OCI-LY7 (cell line): ENCODE measurements at regions not wholly inside any gene's neighbourhood (a gene's known extent, or its start where the extent isn't known, plus 50 kb on each side); places are given as distances from the start of the nearest gene placed in this dataset.

Experiments used
- BruUV-seq: library from RNA; stranded (reverse); fragments of 400-500 nt; replicated peaks from 2 replicates; lab custom pipeline; 2021; lab: Mats Ljungman, UMichigan
- CTCF ChIA-PET: fragments of 300-600 bp; sonication (Branson Sonifier 250); formaldehyde crosslinking; loops from one replicate; lab custom pipeline; 2022; ENCODE audit warnings: antibody characterized with exemption; ENCODE audit not compliant: unreplicated experiment; lab: Charles Lee
- POLR2A ChIA-PET: fragments of 300-600 bp; sonication (Branson Sonifier 250); formaldehyde crosslinking; loops from one replicate; lab custom pipeline; 2022; ENCODE audit warnings: antibody characterized with exemption; lab: Charles Lee
- DNase-seq: peaks from one replicate; pipeline ENCODE4 v3.0.0-alpha.2; 2015; ENCODE audit warnings: low spot score
- H2AFZ ChIP-seq: fragments of 200-600 bp; sonication (generic), shearing (Covaris generic); 2 replicates; pipeline ENCODE4 v1.6.1; 2014; ENCODE audit warnings: mild to moderate bottlenecking, antibody characterized with exemption, low read length, moderate library complexity
- H3K27ac ChIP-seq: fragments of 200-600 bp; sonication (generic); 2 replicates; pipeline ENCODE4 v1.5.1; 2014; ENCODE audit warnings: mixed run types, low read depth, mild to moderate bottlenecking, moderate library complexity, low read length, inconsistent platforms; ENCODE audit not compliant: poor library complexity, severe bottlenecking
- H3K36me3 ChIP-seq: fragments of 200-600 bp; sonication (generic); 2 replicates; pipeline ENCODE4 v1.6.1; 2014; ENCODE audit warnings: mild to moderate bottlenecking, antibody characterized with exemption, low read length, moderate library complexity, mixed read lengths; ENCODE audit not compliant: insufficient read depth
- H3K4me1 ChIP-seq: fragments of 200-600 bp; sonication (generic); 2 replicates; pipeline ENCODE4 v1.5.1; 2014; ENCODE audit warnings: mild to moderate bottlenecking, low read length; ENCODE audit not compliant: insufficient read depth, poor library complexity, severe bottlenecking
- H3K4me2 ChIP-seq: fragments of 200-600 bp; sonication (generic); 2 replicates; pipeline ENCODE4 v1.6.1; 2014; ENCODE audit warnings: mild to moderate bottlenecking, low read length
- H3K4me3 ChIP-seq: fragments of 200-600 bp; sonication (generic); 2 replicates; pipeline ENCODE4 v1.5.1; 2014; ENCODE audit warnings: mild to moderate bottlenecking, low read depth, low read length; ENCODE audit not compliant: poor library complexity, severe bottlenecking
- H3K79me2 ChIP-seq: fragments of 200-600 bp; sonication (generic); 2 replicates; pipeline ENCODE4 v1.6.1; 2016; ENCODE audit warnings: low read depth, mild to moderate bottlenecking, low read length, moderate library complexity, mixed read lengths; ENCODE audit not compliant: insufficient read depth
- H3K9me2 ChIP-seq: fragments of 200-600 bp; sonication (generic); 2 replicates; pipeline ENCODE4 v1.6.1; 2016; ENCODE audit warnings: mild to moderate bottlenecking, low read length, mixed read lengths; ENCODE audit not compliant: insufficient read depth
- H3K9me3 ChIP-seq: fragments of 200-600 bp; sonication (generic); 2 replicates; pipeline ENCODE4 v1.6.1; 2014; ENCODE audit warnings: mild to moderate bottlenecking, mixed run types, low read length, mixed read lengths
- H4K20me1 ChIP-seq: fragments of 200-600 bp; sonication (generic); 2 replicates; pipeline ENCODE4 v1.6.1; 2014; ENCODE audit warnings: mild to moderate bottlenecking, antibody characterized with exemption, low read length, moderate library complexity, mixed read lengths; ENCODE audit not compliant: insufficient read depth
- EZH2phosphoT487 ChIP-seq: fragments of 200-600 bp; sonication (generic); IDR thresholded peaks from 2 replicates; pipeline ENCODE4 v1.6.1; 2018; ENCODE audit warnings: low read depth, borderline replicate concordance, mild to moderate bottlenecking, mixed run types, antibody characterized with exemption, low read length, moderate library complexity, mixed read lengths
- intact Hi-C: fragments of 100-400 bp; cut with micrococcal nuclease; formaldehyde crosslinking; loops from one replicate; pipeline ENCODE4 v1.10.0; 2022; ENCODE audit not compliant: unreplicated experiment
- TF ChIP-seq, protein P1 (sequence below): fragments of 200-600 bp; sonication (generic); conservative IDR thresholded peaks from 2 replicates; pipeline ENCODE4 v1.5.1; 2014; ENCODE audit warnings: mild to moderate bottlenecking, antibody characterized with exemption, low read length, moderate library complexity, mixed read lengths

DNA sequence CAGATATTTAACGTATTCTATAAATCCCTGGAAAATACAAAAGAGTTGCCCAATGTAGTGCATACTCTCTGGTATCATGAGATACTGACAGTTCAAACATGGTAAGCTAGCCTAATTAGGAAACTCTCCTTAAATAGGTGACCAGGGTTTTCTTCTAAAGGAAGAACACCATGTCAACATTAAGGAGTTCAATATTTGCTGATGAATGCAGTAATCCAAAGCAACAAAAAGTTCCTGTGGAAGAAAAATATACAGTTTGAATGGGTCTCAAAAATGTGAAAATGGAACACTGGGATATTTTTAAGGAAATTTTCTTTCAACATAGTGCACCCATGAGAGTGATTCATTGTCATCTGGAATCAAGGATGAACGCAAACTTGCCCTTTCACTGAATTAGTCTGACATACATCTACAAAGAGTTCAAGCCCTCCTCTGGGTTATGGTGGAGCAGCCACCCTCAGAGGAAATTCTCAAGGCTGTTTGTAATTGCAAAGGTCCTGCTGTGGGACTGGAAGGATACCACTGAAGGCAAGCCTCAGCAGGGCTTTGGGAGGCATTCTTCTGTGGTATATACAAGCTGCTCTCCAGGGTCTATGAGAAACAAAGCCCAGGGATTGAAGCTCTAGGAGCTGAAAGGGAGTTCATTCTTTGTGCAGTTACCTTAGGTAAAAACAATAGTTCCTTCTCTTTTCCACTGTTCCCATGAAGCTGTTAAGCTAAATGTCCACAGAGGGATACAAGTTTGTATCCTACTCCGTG, 700.3 kb downstream of the TUSC7 start:
- Histone ChIP-seq H3K4me1 (no peaks in the 10 kb centered on the region), H3K36me3 (no peaks in the 10 kb centered on the region), H4K20me1 (no peaks in the 10 kb centered on the region), H3K79me2 (no peaks in the 10 kb centered on the region), H3K27ac (no peak overlapping the region), H3K9me3 (no peaks in the 10 kb centered on the region), H3K4me2 (no peak overlapping the region), H3K9me2 (no peaks in the 10 kb centered on the region), H2AFZ (no peak overlapping the region), H3K4me3 (no peak overlapping the region)
- no TSS peak for BruUV-seq
- POLR2A ChIA-PET = interaction anchor here (0.8 kb wide), 1 partner anchor 108 kb away, joined by 6 read pairs; no protein-coding TSS in a partner anchor
- TF ChIP-seq, protein P1, sequence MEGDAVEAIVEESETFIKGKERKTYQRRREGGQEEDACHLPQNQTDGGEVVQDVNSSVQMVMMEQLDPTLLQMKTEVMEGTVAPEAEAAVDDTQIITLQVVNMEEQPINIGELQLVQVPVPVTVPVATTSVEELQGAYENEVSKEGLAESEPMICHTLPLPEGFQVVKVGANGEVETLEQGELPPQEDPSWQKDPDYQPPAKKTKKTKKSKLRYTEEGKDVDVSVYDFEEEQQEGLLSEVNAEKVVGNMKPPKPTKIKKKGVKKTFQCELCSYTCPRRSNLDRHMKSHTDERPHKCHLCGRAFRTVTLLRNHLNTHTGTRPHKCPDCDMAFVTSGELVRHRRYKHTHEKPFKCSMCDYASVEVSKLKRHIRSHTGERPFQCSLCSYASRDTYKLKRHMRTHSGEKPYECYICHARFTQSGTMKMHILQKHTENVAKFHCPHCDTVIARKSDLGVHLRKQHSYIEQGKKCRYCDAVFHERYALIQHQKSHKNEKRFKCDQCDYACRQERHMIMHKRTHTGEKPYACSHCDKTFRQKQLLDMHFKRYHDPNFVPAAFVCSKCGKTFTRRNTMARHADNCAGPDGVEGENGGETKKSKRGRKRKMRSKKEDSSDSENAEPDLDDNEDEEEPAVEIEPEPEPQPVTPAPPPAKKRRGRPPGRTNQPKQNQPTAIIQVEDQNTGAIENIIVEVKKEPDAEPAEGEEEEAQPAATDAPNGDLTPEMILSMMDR = no peak
- no peak for TF ChIP-seq EZH2phosphoT487
- intact Hi-C loops = no loop called here
- CTCF ChIA-PET = no interaction called here
- DNase-seq = no peak

DNA sequence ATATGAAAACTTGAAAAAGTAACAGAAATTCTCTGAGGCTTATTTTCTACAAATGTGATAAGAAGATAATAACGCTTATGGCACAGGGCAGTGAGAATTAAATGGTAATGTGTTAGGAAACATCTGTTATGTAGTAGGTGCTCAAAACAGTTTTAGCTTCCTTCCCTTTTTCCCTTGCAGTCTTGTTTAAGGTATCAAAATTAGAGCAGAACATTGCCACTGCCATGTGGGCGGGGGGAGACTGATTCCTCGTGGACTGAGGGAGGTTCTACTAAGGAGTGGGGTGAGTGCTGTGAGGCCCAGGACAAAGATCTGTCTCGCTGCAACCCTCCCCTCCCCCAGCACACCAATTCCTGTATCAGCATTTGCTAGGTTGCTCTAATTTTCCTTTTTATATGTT, 702.4 kb downstream of the TUSC7 start:
- no peak overlapping the region for H2AFZ ChIP-seq
- no peak overlapping the region for H3K4me2 ChIP-seq
- no peaks in the 10 kb centered on the region for H3K9me2 ChIP-seq
- POLR2A ChIA-PET = interaction anchor here (0.6 kb wide), 1 partner anchor 1970 kb away, joined by 3 read pairs; no protein-coding TSS in a partner anchor
- no peak for TF ChIP-seq EZH2phosphoT487
- TF ChIP-seq, protein P1 = no peak
- no peaks in the 10 kb centered on the region for H3K4me1 ChIP-seq
- H3K4me3 ChIP-seq = no peak overlapping the region
- H3K79me2 ChIP-seq = no peaks in the 10 kb centered on the region
- DNase-seq = no peak
- H3K27ac ChIP-seq = no peak overlapping the region
- intact Hi-C loops = no loop called here
- CTCF ChIA-PET = no interaction called here
- no TSS peak for BruUV-seq
- H3K36me3 ChIP-seq = no peaks in the 10 kb centered on the region
- no peaks in the 10 kb centered on the region for H3K9me3 ChIP-seq
- no peaks in the 10 kb centered on the region for H4K20me1 ChIP-seq

DNA sequence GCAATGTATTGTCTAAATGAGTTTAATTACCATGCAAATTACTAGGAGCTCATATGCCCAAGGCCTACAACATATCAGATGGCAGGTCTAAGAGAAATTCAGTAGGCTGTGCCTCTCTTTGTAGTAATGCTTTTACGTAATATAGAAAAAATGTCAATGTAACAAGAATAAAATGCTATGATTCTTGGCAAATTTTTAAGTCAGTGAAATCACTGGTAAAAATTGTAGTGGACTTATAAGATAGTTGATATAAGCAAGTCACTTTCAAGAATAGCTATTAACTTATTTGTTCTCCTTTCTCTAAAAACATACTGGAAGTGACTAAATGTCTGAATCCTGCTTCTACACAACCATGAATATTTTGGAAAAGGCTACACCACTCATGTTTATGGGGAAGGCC, 707.8 kb downstream of the TUSC7 start:
- no TSS peak for BruUV-seq
- intact Hi-C loops = no loop called here
- ChIA-PET CTCF (no interaction called here), POLR2A (interaction anchor here (1.1 kb wide), 1 partner anchor 39 kb away, joined by 3 read pairs; no protein-coding TSS in a partner anchor)
- H2AFZ ChIP-seq = no peak overlapping the region
- H4K20me1 ChIP-seq = no peaks in the 10 kb centered on the region
- H3K79me2 ChIP-seq = no peaks in the 10 kb centered on the region
- H3K27ac ChIP-seq = no peak overlapping the region
- no peak for DNase-seq
- H3K4me2 ChIP-seq = no peak overlapping the region
- TF ChIP-seq, protein P1 = no peak
- no peak for TF ChIP-seq EZH2phosphoT487
- no peaks in the 10 kb centered on the region for H3K4me1 ChIP-seq
- no peaks in the 10 kb centered on the region for H3K9me3 ChIP-seq
- H3K36me3 ChIP-seq = no peaks in the 10 kb centered on the region
- H3K4me3 ChIP-seq = no peak overlapping the region
- H3K9me2 ChIP-seq = no peaks in the 10 kb centered on the region
